GM23248 (cell line): ENCODE measurements at regions not wholly inside any gene's neighbourhood (a gene's known extent, or its start where the extent isn't known, plus 50 kb on each side); places are given as distances from the start of the nearest gene placed in this dataset.

Experiments used
- DNase-seq: peaks from one replicate; pipeline ENCODE4 v3.0.0-alpha.2; 2015
- H2AFZ ChIP-seq: fragments of 200-600 bp; sonication (generic); 2 replicates; pipeline ENCODE4 v1.6.1; 2016; ENCODE audit warnings: antibody characterized with exemption
- H3F3A ChIP-seq: fragments of 200-600 bp; sonication (generic); 2 replicates; pipeline ENCODE4 v1.6.1; 2016; ENCODE audit warnings: mild to moderate bottlenecking, antibody characterized with exemption, mixed run types; ENCODE audit not compliant: insufficient read depth
- H3K27ac ChIP-seq: fragments of 200-600 bp; sonication (generic); 2 replicates; pipeline ENCODE4 v1.5.1; 2016; ENCODE audit warnings: mild to moderate bottlenecking
- H3K27me3 ChIP-seq: fragments of 200-600 bp; sonication (generic); replicated peaks from 2 replicates; pipeline ENCODE4 v1.6.1; 2016; ENCODE audit warnings: mild to moderate bottlenecking; ENCODE audit not compliant: insufficient read depth
- H3K36me3 ChIP-seq: fragments of 200-600 bp; sonication (generic); 2 replicates; pipeline ENCODE4 v1.6.1; 2016; ENCODE audit warnings: low read depth, mild to moderate bottlenecking
- H3K4me1 ChIP-seq: fragments of 200-600 bp; sonication (generic); 2 replicates; pipeline ENCODE4 v1.6.1; 2016; ENCODE audit warnings: mild to moderate bottlenecking; ENCODE audit not compliant: insufficient read depth
- H3K4me2 ChIP-seq: fragments of 200-600 bp; sonication (generic); one replicate; pipeline ENCODE4 v1.6.1; 2016; ENCODE audit warnings: mild to moderate bottlenecking; ENCODE audit not compliant: unreplicated experiment
- H3K4me3 ChIP-seq: fragments of 200-600 bp; sonication (generic); 2 replicates; pipeline ENCODE4 v1.5.1; 2016; ENCODE audit warnings: mild to moderate bottlenecking
- H3K79me2 ChIP-seq: fragments of 200-600 bp; sonication (generic); 2 replicates; pipeline ENCODE4 v1.6.1; 2016; ENCODE audit warnings: mild to moderate bottlenecking; ENCODE audit not compliant: insufficient read depth
- H3K9ac ChIP-seq: fragments of 200-600 bp; sonication (generic); 2 replicates; pipeline ENCODE4 v1.6.1; 2016; ENCODE audit warnings: mild to moderate bottlenecking
- H3K9me2 ChIP-seq: fragments of 200-600 bp; sonication (generic); 2 replicates; pipeline ENCODE4 v1.6.1; 2016; ENCODE audit warnings: mixed run types, mild to moderate bottlenecking, moderate library complexity; ENCODE audit not compliant: insufficient read depth
- H3K9me3 ChIP-seq: fragments of 200-600 bp; sonication (generic); one replicate; pipeline ENCODE4 v1.6.1; 2017; ENCODE audit warnings: low read depth
- H4K20me1 ChIP-seq: fragments of 200-600 bp; sonication (generic); 2 replicates; pipeline ENCODE4 v1.6.0; 2016; ENCODE audit not compliant: insufficient read depth
- EZH2 ChIP-seq: fragments of 200-600 bp; sonication (generic); IDR thresholded peaks from 2 replicates; pipeline ENCODE4 v1.6.1; 2018; ENCODE audit warnings: antibody characterized with exemption, mild to moderate bottlenecking; ENCODE audit not compliant: insufficient read depth, poor library complexity, severe bottlenecking
- EZH2phosphoT487 ChIP-seq: fragments of 200-600 bp; sonication (generic); IDR thresholded peaks from 2 replicates; pipeline ENCODE4 v1.6.1; 2018; ENCODE audit warnings: antibody characterized with exemption, moderate library complexity, mild to moderate bottlenecking, low read depth; ENCODE audit not compliant: insufficient read depth
- WGBS, 2 experiments: methylation state at CpG; one replicate each; pipeline ENCODE4 v1.1.6; 2015 to 2017; ENCODE audit warnings: low lambda C conversion rate in 2 of 2, low coverage in 1 of 2; ENCODE audit errors: missing lambda C conversion rate in 2 of 2; 5-methylcytosine and 5-hydroxymethylcytosine counted together
- in situ Hi-C: fragments of 300-500 bp; cut with MboI; formaldehyde crosslinking; loops from 2 replicates; pipeline ENCODE4 v1.15.0; 2020

DNA sequence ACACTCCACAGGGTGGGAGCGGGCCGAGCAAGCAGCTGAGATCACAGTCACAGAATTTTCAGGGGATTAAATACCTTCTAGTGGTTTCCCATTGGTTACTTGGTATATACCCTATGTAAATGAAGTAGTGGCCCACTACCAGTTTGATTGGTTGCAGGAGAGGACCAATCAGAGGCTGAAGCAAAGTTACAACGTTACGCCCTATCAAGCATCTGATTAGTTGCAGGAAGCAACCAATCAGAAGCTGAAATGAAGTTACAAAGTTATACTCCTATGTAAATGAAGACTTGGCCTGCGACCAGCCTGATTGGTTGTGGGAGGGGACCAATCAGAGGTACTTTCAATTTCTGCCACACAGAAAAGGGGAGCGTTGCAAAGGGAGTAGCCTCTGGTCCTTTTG is 474.0 kb downstream of the COG6 start:
- Histone ChIP-seq H3K9me3 (no peaks in the 10 kb centered on the region), H2AFZ (no peak overlapping the region), H3K4me1 (peaks cover 4% of the 10 kb centered on the region; the same call in 1 of the 2 replicates), H3K9ac (no peak overlapping the region), H3K4me2 (no peak overlapping the region), H3K27ac (no peak overlapping the region), H3K9me2 (no peaks in the 10 kb centered on the region), H3K4me3 (no peak overlapping the region), H3F3A (no peaks in the 10 kb centered on the region), H3K27me3 (no peaks in the 10 kb centered on the region), H4K20me1 (no peaks in the 10 kb centered on the region), H3K36me3 (no peaks in the 10 kb centered on the region), H3K79me2 (no peaks in the 10 kb centered on the region)
- no peak for TF ChIP-seq EZH2
- no peak for TF ChIP-seq EZH2phosphoT487
- in situ Hi-C loops = no loop called here
- no peak for DNase-seq
- 88 to 92% methylated on average over 6 of the region's 6 CpGs for WGBS, 2 experiments

DNA sequence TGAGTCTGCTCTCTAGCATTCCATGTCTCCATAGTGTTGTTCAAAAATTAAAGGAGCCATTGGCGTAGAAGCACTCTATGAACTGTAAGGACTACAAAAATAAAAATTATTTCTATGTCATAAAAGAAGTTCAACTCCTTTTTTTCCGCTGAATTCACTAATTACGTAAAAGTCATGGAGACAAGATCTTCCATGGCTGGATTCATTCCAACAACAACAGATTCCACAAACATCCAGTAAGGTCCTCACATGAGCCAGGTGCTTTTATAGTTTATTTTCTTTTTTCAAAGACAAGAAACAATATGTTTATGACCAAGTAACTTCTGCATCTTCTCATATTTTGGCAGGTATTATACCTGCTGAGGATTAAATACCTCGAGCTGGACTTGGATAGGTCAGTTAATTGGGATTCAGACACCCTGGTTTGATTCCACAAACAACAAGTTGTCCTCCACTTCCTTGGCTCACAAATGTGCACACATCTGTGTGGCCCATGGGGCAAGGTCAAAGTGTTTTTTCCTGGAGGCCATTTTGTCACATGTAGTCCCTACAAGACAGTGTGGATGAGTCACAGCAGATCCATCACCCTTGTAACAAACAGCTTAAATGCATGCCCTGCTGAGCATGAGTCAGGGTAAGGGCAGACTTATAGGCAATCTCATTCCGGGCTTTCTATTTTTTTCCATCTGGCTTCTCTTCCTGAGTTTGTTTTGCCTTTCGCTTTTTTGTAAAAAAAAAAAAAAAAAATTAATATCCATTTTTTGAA is 475.6 kb downstream of the COG6 start:
- Histone ChIP-seq H3K9me3 (no peaks in the 10 kb centered on the region), H3K4me3 (no peak overlapping the region), H3K4me1 (peaks cover 4% of the 10 kb centered on the region; the same call in 1 of the 2 replicates), H3K27me3 (no peaks in the 10 kb centered on the region), H3F3A (no peaks in the 10 kb centered on the region), H2AFZ (no peak overlapping the region), H3K9ac (no peak overlapping the region), H4K20me1 (no peaks in the 10 kb centered on the region), H3K36me3 (no peaks in the 10 kb centered on the region), H3K79me2 (no peaks in the 10 kb centered on the region), H3K4me2 (no peak overlapping the region), H3K9me2 (no peaks in the 10 kb centered on the region), H3K27ac (no peak overlapping the region)
- peak; percentile 61 for DNase-seq
- 79 to 82% methylated on average over 6 of the region's 6 CpGs for WGBS, 2 experiments
- no peak for TF ChIP-seq EZH2
- no peak for TF ChIP-seq EZH2phosphoT487
- in situ Hi-C loops = no loop called here

DNA sequence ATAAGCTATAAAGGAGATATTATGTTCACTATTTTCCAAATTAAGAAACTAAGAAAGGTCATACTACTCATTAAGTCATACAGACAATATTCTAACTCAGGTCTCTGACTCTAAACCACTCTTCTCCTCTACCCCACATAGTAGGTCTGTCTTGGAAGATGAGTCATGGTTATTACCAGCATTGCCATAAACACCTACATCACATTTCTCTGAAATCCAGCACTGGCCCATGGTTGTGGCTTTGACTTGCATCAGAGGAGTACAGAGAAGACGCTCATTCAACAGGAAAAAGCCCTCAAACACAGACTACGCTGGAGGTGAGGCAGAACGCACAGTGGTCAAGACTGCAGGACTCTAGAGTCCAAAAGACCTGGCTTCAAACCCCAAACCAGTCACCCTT is 476.8 kb downstream of the COG6 start:
- TF ChIP-seq EZH2phosphoT487 (no peak), EZH2 (no peak)
- Histone ChIP-seq H3K4me1 (no peaks in the 10 kb centered on the region), H3K4me2 (no peak overlapping the region), H4K20me1 (no peaks in the 10 kb centered on the region), H3K36me3 (no peaks in the 10 kb centered on the region), H3K27ac (no peak overlapping the region), H3K4me3 (no peak overlapping the region), H3K27me3 (no peaks in the 10 kb centered on the region), H3F3A (no peaks in the 10 kb centered on the region), H3K9me3 (no peaks in the 10 kb centered on the region), H3K9me2 (no peaks in the 10 kb centered on the region), H3K79me2 (no peaks in the 10 kb centered on the region), H2AFZ (no peak overlapping the region), H3K9ac (no peak overlapping the region)
- DNase-seq = no peak
- in situ Hi-C loops = no loop called here
- 96 to 98% methylated on average over 3 of the region's 3 CpGs for WGBS, 2 experiments

DNA sequence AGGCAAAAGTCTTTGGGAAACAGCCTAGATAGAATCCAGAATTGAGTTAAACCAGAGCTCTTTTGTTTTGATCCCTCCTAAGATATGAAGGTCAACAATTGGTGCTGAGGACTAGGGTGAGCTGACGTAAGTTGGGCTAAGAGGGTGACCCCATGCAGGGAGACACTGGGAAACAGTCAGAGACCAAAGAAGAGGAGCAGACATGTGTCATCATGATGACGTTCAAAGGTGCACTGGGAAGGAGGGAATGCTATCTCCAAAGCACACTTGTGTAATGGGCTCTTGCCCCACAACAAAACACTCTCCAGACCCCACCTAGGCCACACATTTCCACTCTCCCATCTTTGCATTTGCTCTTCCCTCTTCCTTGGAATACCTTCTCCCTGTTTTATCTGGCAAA is 481.4 kb downstream of the COG6 start:
- Histone ChIP-seq H3K27me3 (no peaks in the 10 kb centered on the region), H3K27ac (no peak overlapping the region), H4K20me1 (no peaks in the 10 kb centered on the region), H3K4me2 (no peak overlapping the region), H3K36me3 (no peaks in the 10 kb centered on the region), H3K4me3 (no peak overlapping the region), H3K79me2 (no peaks in the 10 kb centered on the region), H3K9ac (no peak overlapping the region), H3F3A (no peaks in the 10 kb centered on the region), H3K9me3 (no peaks in the 10 kb centered on the region), H3K4me1 (no peaks in the 10 kb centered on the region), H3K9me2 (no peaks in the 10 kb centered on the region), H2AFZ (no peak overlapping the region)
- WGBS, 2 experiments = 76 to 94% methylated on average over 2 of the region's 2 CpGs
- in situ Hi-C loops = no loop called here
- no peak for TF ChIP-seq EZH2phosphoT487
- TF ChIP-seq EZH2 = no peak
- no peak for DNase-seq

DNA sequence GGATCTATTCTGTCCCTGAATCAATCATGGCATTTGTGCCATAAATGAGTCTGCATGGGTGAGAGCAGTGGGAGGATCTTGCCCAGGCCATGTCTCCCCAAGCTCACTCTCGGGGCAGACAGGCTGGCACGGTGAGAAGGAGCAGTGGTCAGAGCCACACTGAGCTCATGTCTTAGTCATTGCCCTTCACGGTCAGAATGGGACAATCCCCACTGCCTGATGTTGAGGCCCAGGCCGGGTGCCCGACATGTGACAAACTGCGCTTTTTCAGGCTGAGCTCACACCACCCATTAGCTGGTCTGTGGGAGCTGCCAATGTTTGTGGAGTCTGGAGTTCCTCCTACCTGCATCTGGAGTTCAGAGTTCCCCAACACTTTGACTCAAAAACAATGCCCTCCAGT is 481.9 kb downstream of the COG6 start:
- Histone ChIP-seq H3K9ac (no peak overlapping the region), H3K9me3 (no peaks in the 10 kb centered on the region), H3F3A (no peaks in the 10 kb centered on the region), H3K27me3 (no peaks in the 10 kb centered on the region), H3K4me1 (no peaks in the 10 kb centered on the region), H2AFZ (no peak overlapping the region), H3K9me2 (no peaks in the 10 kb centered on the region), H3K4me3 (no peak overlapping the region), H3K36me3 (no peaks in the 10 kb centered on the region), H3K27ac (no peak overlapping the region), H3K79me2 (no peaks in the 10 kb centered on the region), H3K4me2 (no peak overlapping the region), H4K20me1 (no peaks in the 10 kb centered on the region)
- DNase-seq = no peak
- in situ Hi-C loops = no loop called here
- no peak for TF ChIP-seq EZH2phosphoT487
- TF ChIP-seq EZH2 = no peak
- WGBS, 2 experiments = 88 to 93% methylated on average over 6 of the region's 6 CpGs
